Esophagus muscularis mucosa (tissue), 4 donors: ENCODE measurements at regions not wholly inside any gene's neighbourhood (a gene's known extent, or its start where the extent isn't known, plus 50 kb on each side); places are given as distances from the start of the nearest gene placed in this dataset.

Experiments
- CTCF ChIP-seq, 3 experiments: fragments of 200-600 bp in 2 of 3; fragments of 450-650 bp in 1 of 3; sonication (generic) in 2 of 3; IDR thresholded peaks; one replicate each; pipeline ENCODE4 v1.5.1; 2017 to 2019; ENCODE audit warnings: antibody characterized with exemption in 3 of 3, mild to moderate bottlenecking in 2 of 3, moderate library complexity in 1 of 3
- EP300 ChIP-seq: sonication (generic); formaldehyde crosslinking; IDR thresholded peaks from one replicate; pipeline ENCODE4 v1.6.1; 2017; ENCODE audit warnings: antibody characterized with exemption
- POLR2A ChIP-seq: fragments of 450-650 bp; IDR thresholded peaks from one replicate; pipeline ENCODE4 v1.6.1; 2017; ENCODE audit warnings: antibody characterized with exemption, moderate library complexity, mild to moderate bottlenecking, low read depth
- POLR2AphosphoS5 ChIP-seq, 2 donors: sonication (generic); formaldehyde crosslinking; IDR thresholded peaks; one replicate each; pipeline ENCODE4 v1.6.1; 2017; ENCODE audit warnings: antibody characterized with exemption in 2 of 2

GRCh38 chr5:92337772-92338234 is 954.7 kb upstream of the ARRDC3 start:
- TF ChIP-seq CTCF (IDR thresholded peaks at IDR 0.05) (no peak), POLR2A (no peak), EP300 (no peak), POLR2AphosphoS5 (IDR thresholded peaks at IDR 0.05) (no peak)
